Vagina (tissue), 2 donors: ENCODE measurements at regions not wholly inside any gene's neighbourhood (a gene's known extent, or its start where the extent isn't known, plus 50 kb on each side); places are given as distances from the start of the nearest gene placed in this dataset.

ENCODE experiments used
- POLR2A ChIP-seq, 2 donors: fragments of 450-650 bp; IDR thresholded peaks; one replicate each; pipeline ENCODE4 v1.6.1; 2017; ENCODE audit warnings: antibody characterized with exemption in 2 of 2, mild to moderate bottlenecking in 2 of 2, moderate library complexity in 2 of 2
- POLR2AphosphoS5 ChIP-seq, 2 donors: sonication (generic); formaldehyde crosslinking; IDR thresholded peaks; one replicate each; pipeline ENCODE4 v1.9.0; 2017; ENCODE audit warnings: antibody characterized with exemption in 2 of 2, mild to moderate bottlenecking in 2 of 2, low read depth in 1 of 2; ENCODE audit not compliant: insufficient read depth in 1 of 2
- TF ChIP-seq, protein P1 (sequence below), 3 experiments: fragments of 450-650 bp in 2 of 3; fragments of 200-600 bp in 1 of 3; sonication (generic) in 1 of 3; IDR thresholded peaks; one replicate each; pipeline ENCODE4 v1.5.1; 2017 to 2019; ENCODE audit warnings: antibody characterized with exemption in 3 of 3, mild to moderate bottlenecking in 2 of 3, moderate library complexity in 2 of 3

DNA sequence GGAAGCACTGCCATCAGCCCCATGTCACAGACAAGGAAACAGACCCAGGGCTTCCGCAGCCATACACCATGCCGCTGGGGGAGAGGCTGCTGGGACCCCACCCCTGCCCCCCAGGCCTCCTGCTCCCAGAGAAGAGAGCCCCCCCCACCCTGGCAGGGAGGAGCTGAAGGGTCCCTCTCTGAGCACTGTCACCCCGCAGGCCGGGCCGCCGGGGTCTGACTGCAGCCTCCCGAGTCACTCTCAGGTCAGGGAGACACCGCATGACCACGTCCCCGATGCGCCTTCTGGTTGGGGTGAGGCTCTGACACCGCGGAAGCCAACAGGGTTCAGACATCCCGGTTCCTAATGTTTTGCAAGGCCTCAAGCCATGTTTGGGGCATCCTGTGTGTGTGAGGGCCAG is 102.3 kb downstream of the SIK1 start:
- TF ChIP-seq POLR2A (IDR thresholded peaks at IDR 0.05) (no peak), POLR2AphosphoS5 (IDR thresholded peaks at IDR 0.05; ENCODE audit: insufficient read depth in 1 of 2, low read depth in 1 of 2) (no peak)
- TF ChIP-seq, protein P1, sequence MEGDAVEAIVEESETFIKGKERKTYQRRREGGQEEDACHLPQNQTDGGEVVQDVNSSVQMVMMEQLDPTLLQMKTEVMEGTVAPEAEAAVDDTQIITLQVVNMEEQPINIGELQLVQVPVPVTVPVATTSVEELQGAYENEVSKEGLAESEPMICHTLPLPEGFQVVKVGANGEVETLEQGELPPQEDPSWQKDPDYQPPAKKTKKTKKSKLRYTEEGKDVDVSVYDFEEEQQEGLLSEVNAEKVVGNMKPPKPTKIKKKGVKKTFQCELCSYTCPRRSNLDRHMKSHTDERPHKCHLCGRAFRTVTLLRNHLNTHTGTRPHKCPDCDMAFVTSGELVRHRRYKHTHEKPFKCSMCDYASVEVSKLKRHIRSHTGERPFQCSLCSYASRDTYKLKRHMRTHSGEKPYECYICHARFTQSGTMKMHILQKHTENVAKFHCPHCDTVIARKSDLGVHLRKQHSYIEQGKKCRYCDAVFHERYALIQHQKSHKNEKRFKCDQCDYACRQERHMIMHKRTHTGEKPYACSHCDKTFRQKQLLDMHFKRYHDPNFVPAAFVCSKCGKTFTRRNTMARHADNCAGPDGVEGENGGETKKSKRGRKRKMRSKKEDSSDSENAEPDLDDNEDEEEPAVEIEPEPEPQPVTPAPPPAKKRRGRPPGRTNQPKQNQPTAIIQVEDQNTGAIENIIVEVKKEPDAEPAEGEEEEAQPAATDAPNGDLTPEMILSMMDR (IDR thresholded peaks at IDR 0.05), result no peak
